H9 (cell line): ENCODE measurements at regions not wholly inside any gene's neighbourhood (a gene's known extent, or its start where the extent isn't known, plus 50 kb on each side); places are given as distances from the start of the nearest gene placed in this dataset.

Source experiments
- DNase-seq: peaks from one replicate; pipeline ENCODE4 v3.0.0-alpha.2; 2017
- H2AFZ ChIP-seq: one replicate; pipeline ENCODE4 v1.6.1; 2013; ENCODE audit warnings: mild to moderate bottlenecking, low read length, control low read depth, moderate library complexity
- H2AK5ac ChIP-seq: 2 replicates; pipeline ENCODE4 v1.6.1; 2013; ENCODE audit warnings: low read length, control low read depth, mixed read lengths; ENCODE audit not compliant: insufficient read length
- H2BK120ac ChIP-seq: one replicate; pipeline ENCODE4 v1.6.1; 2013; ENCODE audit warnings: low read depth, mild to moderate bottlenecking, low read length, control low read depth, inconsistent platforms; ENCODE audit not compliant: poor library complexity, severe bottlenecking
- H2BK12ac ChIP-seq: 2 replicates; pipeline ENCODE4 v1.6.1; 2013; ENCODE audit warnings: low read length, control low read depth, mixed read lengths, low read depth; ENCODE audit not compliant: insufficient read length
- H2BK15ac ChIP-seq: 2 replicates; pipeline ENCODE4 v1.6.1; 2013; ENCODE audit warnings: low read depth, low read length, control low read depth
- H2BK20ac ChIP-seq: one replicate; pipeline ENCODE4 v1.6.1; 2013; ENCODE audit warnings: low read depth, mild to moderate bottlenecking, low read length, control low read depth, inconsistent platforms; ENCODE audit not compliant: poor library complexity, severe bottlenecking
- H2BK5ac ChIP-seq: 2 replicates; pipeline ENCODE4 v1.6.1; 2013; ENCODE audit warnings: low read length, control low read depth, mixed read lengths; ENCODE audit not compliant: insufficient read length
- H3K14ac ChIP-seq: 2 replicates; pipeline ENCODE4 v1.6.1; 2013; ENCODE audit warnings: low read length, control low read depth; ENCODE audit not compliant: insufficient read depth
- H3K18ac ChIP-seq: 2 replicates; pipeline ENCODE4 v1.6.1; 2013; ENCODE audit warnings: low read depth, mild to moderate bottlenecking, mixed read lengths, low read length, control low read depth; ENCODE audit not compliant: insufficient read length
- H3K23ac ChIP-seq: 2 replicates; pipeline ENCODE4 v1.6.1; 2013; ENCODE audit warnings: low read length, control low read depth, mixed read lengths, low read depth; ENCODE audit not compliant: insufficient read length
- H3K23me2 ChIP-seq: 2 replicates; pipeline ENCODE4 v1.6.1; 2013; ENCODE audit warnings: low read depth, mild to moderate bottlenecking, mixed read lengths, low read length, control low read depth; ENCODE audit not compliant: insufficient read length, poor library complexity, severe bottlenecking
- H3K27ac ChIP-seq: 2 replicates; pipeline ENCODE4 v1.5.1; 2013; ENCODE audit warnings: low read length, control low read depth, mixed read lengths, low read depth; ENCODE audit not compliant: insufficient read length
- H3K27me3 ChIP-seq: 2 replicates; pipeline ENCODE4 v1.6.1; 2013; ENCODE audit warnings: low read length, control low read depth, inconsistent platforms; ENCODE audit not compliant: insufficient read depth
- H3K4ac ChIP-seq: 2 replicates; pipeline ENCODE4 v1.6.1; 2013; ENCODE audit warnings: low read depth, mild to moderate bottlenecking, control low read depth, inconsistent platforms, low read length, moderate library complexity
- H3K4me1 ChIP-seq: 2 replicates; pipeline ENCODE4 v1.6.1; 2013; ENCODE audit warnings: low read length, control low read depth, inconsistent platforms; ENCODE audit not compliant: insufficient read depth
- H3K4me2 ChIP-seq: 2 replicates; pipeline ENCODE4 v1.6.1; 2013; ENCODE audit warnings: low read length, control low read depth, mixed read lengths; ENCODE audit not compliant: insufficient read length, insufficient read depth
- H3K56ac ChIP-seq: 2 replicates; pipeline ENCODE4 v1.6.1; 2013; ENCODE audit warnings: low read depth, mild to moderate bottlenecking, mixed read lengths, low read length, control low read depth; ENCODE audit not compliant: insufficient read length
- H3K79me1 ChIP-seq: 2 replicates; pipeline ENCODE4 v1.6.1; 2013; ENCODE audit warnings: low read depth, mild to moderate bottlenecking, moderate library complexity, low read length, control low read depth, inconsistent platforms; ENCODE audit not compliant: insufficient read depth, poor library complexity, severe bottlenecking
- H3K79me2 ChIP-seq: 2 replicates; pipeline ENCODE4 v1.6.1; 2013; ENCODE audit warnings: low read length, control low read depth, inconsistent platforms; ENCODE audit not compliant: insufficient read depth
- H3K9ac ChIP-seq: 2 replicates; pipeline ENCODE4 v1.6.1; 2013; ENCODE audit warnings: low read length, control low read depth, mixed read lengths; ENCODE audit not compliant: insufficient read length; ENCODE audit errors: extremely low read depth
- H3K9me3 ChIP-seq: one replicate; pipeline ENCODE4 v1.6.1; 2013; ENCODE audit warnings: low read depth, low read length, inconsistent platforms; ENCODE audit not compliant: control insufficient read depth
- H3T11ph ChIP-seq: one replicate; pipeline ENCODE4 v1.6.1; 2013; ENCODE audit warnings: mild to moderate bottlenecking, low read length, control low read depth, inconsistent platforms
- H4K20me1 ChIP-seq: one replicate; pipeline ENCODE4 v1.6.1; 2013; ENCODE audit not compliant: control insufficient read depth, insufficient read length, insufficient read depth
- H4K5ac ChIP-seq: 2 replicates; pipeline ENCODE4 v1.6.1; 2013; ENCODE audit warnings: low read depth, mild to moderate bottlenecking, mixed read lengths, low read length, control low read depth; ENCODE audit not compliant: insufficient read length
- H4K8ac ChIP-seq: replicated peaks from 2 replicates; pipeline ENCODE4 v1.6.1; 2013; ENCODE audit warnings: low read length, control low read depth, mixed read lengths, low read depth; ENCODE audit not compliant: insufficient read length
- H4K91ac ChIP-seq: 2 replicates; pipeline ENCODE4 v1.6.1; 2013; ENCODE audit warnings: low read depth, mild to moderate bottlenecking, moderate library complexity, mixed read lengths, low read length, control low read depth; ENCODE audit not compliant: insufficient read length
- H3K27ac Mint-ChIP-seq, 3 experiments: 2 replicates in 2 of 3; 3 replicates in 1 of 3; pipeline ENCODE4 v1.8.0; 2020 to 2021; ENCODE audit warnings: mixed read lengths in 3 of 3, mild to moderate bottlenecking in 1 of 3, moderate library complexity in 1 of 3
- H3K27me3 Mint-ChIP-seq: 2 replicates; pipeline ENCODE4 v1.8.0; 2021; ENCODE audit warnings: low read depth, mild to moderate bottlenecking, moderate library complexity, mixed read lengths
- H3K36me3 Mint-ChIP-seq, 3 experiments: 2 replicates in 2 of 3; 3 replicates in 1 of 3; pipeline ENCODE4 v1.8.0; 2020 to 2021; ENCODE audit warnings: low read depth in 3 of 3, mixed read lengths in 3 of 3; ENCODE audit not compliant: insufficient read depth in 1 of 3
- H3K4me1 Mint-ChIP-seq, 2 experiments: 2 replicates each; pipeline ENCODE4 v1.8.0; 2020; ENCODE audit warnings: mixed read lengths in 2 of 2
- H3K4me3 Mint-ChIP-seq, 2 experiments: 2 replicates in 1 of 2; 3 replicates in 1 of 2; pipeline ENCODE4 v1.8.0; 2020 to 2021; ENCODE audit warnings: mild to moderate bottlenecking in 2 of 2, mixed read lengths in 2 of 2, moderate library complexity in 1 of 2
- H3K9me3 Mint-ChIP-seq, 2 experiments: 2 replicates in 1 of 2; 3 replicates in 1 of 2; pipeline ENCODE4 v1.8.0; 2020; ENCODE audit warnings: mild to moderate bottlenecking in 2 of 2, mixed read lengths in 2 of 2, moderate library complexity in 1 of 2
- CTCF ChIP-seq: fragments of 200-600 bp; sonication (generic); conservative IDR thresholded peaks from 3 replicates; pipeline ENCODE4 v1.8.0; 2021; ENCODE audit warnings: antibody characterized with exemption, mild to moderate bottlenecking
- WGBS: extraction: QIAGEN DNeasy Blood & Tissue Kit; methylation state at CpG from one replicate; pipeline ENCODE4 v1.1.7; 2013; ENCODE audit warnings: missing lambda C conversion rate, low lambda C conversion rate, mixed read lengths; ENCODE audit not compliant: insufficient read length; ENCODE audit errors: extremely low coverage; 5-methylcytosine and 5-hydroxymethylcytosine counted together

DNA sequence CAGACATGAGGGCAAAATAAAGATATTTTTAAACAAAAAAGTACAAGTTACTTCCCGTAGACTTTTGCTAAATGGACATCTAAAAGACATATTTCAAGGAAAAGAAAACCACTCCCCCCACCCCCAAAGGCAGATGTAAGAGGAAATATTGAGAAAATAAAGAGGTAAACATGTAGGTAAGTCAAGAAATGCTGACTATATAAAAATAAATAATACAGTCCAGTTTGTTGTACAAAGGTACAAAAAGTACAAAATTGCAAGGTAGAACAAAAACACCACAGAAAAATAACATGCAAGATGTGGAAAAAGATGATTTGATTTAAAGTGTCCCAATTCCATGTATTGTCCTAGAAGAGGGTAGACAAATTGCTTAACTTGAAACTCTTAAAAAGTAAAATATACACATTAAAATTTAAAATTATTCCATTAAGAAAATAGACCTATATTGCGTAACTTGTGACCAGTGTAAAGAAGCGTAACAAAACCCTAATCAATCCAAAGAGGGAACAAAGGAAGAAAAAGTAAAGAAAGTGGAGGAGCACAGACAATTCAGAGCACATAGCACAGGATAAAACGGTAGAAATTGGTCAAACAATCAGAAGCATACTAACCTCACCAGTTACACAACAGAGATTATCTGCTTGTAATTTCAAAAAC is 58.4 kb upstream of the FAM216B start:
- no peak overlapping the region for H2BK20ac ChIP-seq
- no peaks in the 10 kb centered on the region for H3K4me1 ChIP-seq
- H2BK15ac ChIP-seq = no peak overlapping the region
- peaks cover 3% of the 10 kb centered on the region; the same call in 1 of the 2 replicates for H3K27me3 Mint-ChIP-seq
- H3K9ac ChIP-seq = no peak overlapping the region
- DNase-seq = no peak
- H3K36me3 Mint-ChIP-seq = peaks cover 0 to 15% (median 0%) of the 10 kb centered on the region in 3 experiments; a peak in 2 of 7 replicates
- TF ChIP-seq CTCF = no peak
- no peak overlapping the region for H3K4me3 Mint-ChIP-seq
- H3K79me1 ChIP-seq = no peaks in the 10 kb centered on the region
- peaks cover 8% of the 10 kb centered on the region in 2 experiments; a peak in 4 of 5 replicates for H3K9me3 Mint-ChIP-seq
- no peaks in the 10 kb centered on the region for H4K20me1 ChIP-seq
- no peaks in the 10 kb centered on the region for H3K4me1 Mint-ChIP-seq
- H4K5ac ChIP-seq = no peak overlapping the region
- no CpG with 5 or more reads among the region's 4 CpGs for WGBS
- H3K27me3 ChIP-seq = no peaks in the 10 kb centered on the region
- H3K79me2 ChIP-seq = no peaks in the 10 kb centered on the region
- no peak overlapping the region for H2AFZ ChIP-seq
- H3K18ac ChIP-seq = no peak overlapping the region
- H3K14ac ChIP-seq = no peak overlapping the region
- no peak overlapping the region for H2BK120ac ChIP-seq
- no peak overlapping the region for H3K27ac ChIP-seq
- no peaks in the 10 kb centered on the region for H3K23me2 ChIP-seq
- H3K56ac ChIP-seq = no peak overlapping the region
- H3K27ac Mint-ChIP-seq = no peak overlapping the region
- H4K91ac ChIP-seq = no peak overlapping the region
- H2BK5ac ChIP-seq = no peak overlapping the region
- H3K4ac ChIP-seq = no peak overlapping the region
- no peak overlapping the region for H3T11ph ChIP-seq
- no peak overlapping the region for H4K8ac ChIP-seq
- no peak overlapping the region for H2BK12ac ChIP-seq
- H3K9me3 ChIP-seq = no peaks in the 10 kb centered on the region
- H3K4me2 ChIP-seq = no peak overlapping the region
- no peak overlapping the region for H3K23ac ChIP-seq
- no peak overlapping the region for H2AK5ac ChIP-seq
